Pons (tissue), 1 donor: ENCODE measurements at regions not wholly inside any gene's neighbourhood (a gene's known extent, or its start where the extent isn't known, plus 50 kb on each side); places are given as distances from the start of the nearest gene placed in this dataset.

Experiments
- DNase-seq: peaks from one replicate; pipeline ENCODE4 v3.0.0-alpha.2; 2016; ENCODE audit warnings: low spot score

- DNase-seq, result no peak
These were observed 204.9 kb upstream of the PLET1 start for GRCh38 chr11:112465433-112466024.

- DNase-seq, result no peak
These were observed 207.1 kb upstream of the PLET1 start for GRCh38 chr11:112467721-112468120.

- no peak for DNase-seq
These were observed 208.7 kb upstream of the PLET1 start for GRCh38 chr11:112469376-112469775.

- DNase-seq, result no peak
These were observed 209.7 kb upstream of the PLET1 start for GRCh38 chr11:112470355-112470754.

- no peak for DNase-seq
These were observed 211.1 kb upstream of the PLET1 start for GRCh38 chr11:112471731-112472130.

GRCh38 chr11:112477152-112477551, 216.5 kb upstream of the PLET1 start:
- no peak for DNase-seq

GRCh38 chr11:112477581-112478317, 217.1 kb upstream of the PLET1 start:
- no peak for DNase-seq

GRCh38 chr11:112478806-112479205, 218.1 kb upstream of the PLET1 start:
- no peak for DNase-seq

- no peak for DNase-seq
These were observed 220.8 kb upstream of the PLET1 start for GRCh38 chr11:112481431-112481830.

- no peak for DNase-seq
These were observed 221.2 kb upstream of the PLET1 start for GRCh38 chr11:112481893-112482292.

GRCh38 chr11:112485280-112485679, 224.6 kb upstream of the PLET1 start:
- no peak for DNase-seq

- DNase-seq, result no peak
These were observed 237.2 kb upstream of the PLET1 start for GRCh38 chr11:112497826-112498225.

GRCh38 chr11:112498701-112499100, 238.0 kb upstream of the PLET1 start:
- DNase-seq, result no peak

- DNase-seq, result no peak
These were observed 238.7 kb upstream of the PLET1 start for GRCh38 chr11:112499153-112499880.

- no peak for DNase-seq
These were observed 239.2 kb upstream of the PLET1 start for GRCh38 chr11:112499881-112500204.

- no peak for DNase-seq
These were observed 242.8 kb upstream of the PLET1 start for GRCh38 chr11:112503410-112503809.

- no peak for DNase-seq
These were observed 243.4 kb upstream of the PLET1 start for GRCh38 chr11:112504056-112504455.

- no peak for DNase-seq
These were observed 246.2 kb upstream of the PLET1 start for GRCh38 chr11:112506852-112507251.

GRCh38 chr11:112507281-112507680, 246.6 kb upstream of the PLET1 start:
- DNase-seq, result no peak

- no peak for DNase-seq
These were observed 248.1 kb upstream of the PLET1 start for GRCh38 chr11:112508750-112509149.

- no peak for DNase-seq
These were observed 248.6 kb upstream of the PLET1 start for GRCh38 chr11:112509300-112509699.

GRCh38 chr11:112511271-112511670, 250.6 kb upstream of the PLET1 start:
- no peak for DNase-seq

GRCh38 chr11:112511911-112512310, 251.3 kb upstream of the PLET1 start:
- DNase-seq, result no peak
